GM23248 (cell line): ENCODE measurements at regions not wholly inside any gene's neighbourhood (a gene's known extent, or its start where the extent isn't known, plus 50 kb on each side); places are given as distances from the start of the nearest gene placed in this dataset.

Experiments used
- EZH2 ChIP-seq: fragments of 200-600 bp; sonication (generic); IDR thresholded peaks from 2 replicates; pipeline ENCODE4 v1.6.1; 2018; ENCODE audit warnings: antibody characterized with exemption, mild to moderate bottlenecking; ENCODE audit not compliant: insufficient read depth, poor library complexity, severe bottlenecking
- EZH2phosphoT487 ChIP-seq: fragments of 200-600 bp; sonication (generic); IDR thresholded peaks from 2 replicates; pipeline ENCODE4 v1.6.1; 2018; ENCODE audit warnings: antibody characterized with exemption, moderate library complexity, mild to moderate bottlenecking, low read depth; ENCODE audit not compliant: insufficient read depth

- TF ChIP-seq EZH2 (no peak), EZH2phosphoT487 (no peak)
These were observed 631.1 kb downstream of the ACTL7B start for GRCh38 chr9:108224716-108225115.
